Panc1 (cell line): ENCODE measurements at regions not wholly inside any gene's neighbourhood (a gene's known extent, or its start where the extent isn't known, plus 50 kb on each side); places are given as distances from the start of the nearest gene placed in this dataset.

Source experiments
- ATAC-seq: fragments of 200-7000 bp; cut with Tn5 transposase; 2 replicates; pipeline ENCODE4 v1.9.1; 2020; ENCODE audit warnings: mild to moderate bottlenecking, moderate library complexity
- BruUV-seq: library from RNA; stranded (reverse); fragments of 400-500 nt; replicated peaks from 2 replicates; lab custom pipeline; 2021; lab: Mats Ljungman, UMichigan
- CTCF ChIA-PET: fragments of 300-600 bp; sonication (Branson Sonifier 250); formaldehyde crosslinking; loops from one replicate; lab custom pipeline; 2022; ENCODE audit warnings: antibody characterized with exemption; lab: Charles Lee
- POLR2A ChIA-PET: fragments of 300-600 bp; sonication (Branson Sonifier 250); formaldehyde crosslinking; loops from one replicate; lab custom pipeline; 2022; ENCODE audit warnings: antibody characterized with exemption; lab: Charles Lee
- DNase-seq: peaks from one replicate; pipeline ENCODE4 v3.0.0-alpha.2; 2010; ENCODE audit warnings: low read depth, low spot score
- H3K27ac ChIP-seq: 2 replicates; pipeline ENCODE4 v1.5.1; 2011; ENCODE audit warnings: mild to moderate bottlenecking, low read length, inconsistent platforms
- H3K27me3 ChIP-seq: fragments of 200-500 bp; sonication (Bioruptor generic); 2 replicates; pipeline ENCODE4 v1.6.0; 2014; ENCODE audit warnings: low read length, inconsistent platforms; ENCODE audit not compliant: control insufficient read depth, insufficient read depth
- H3K36me3 ChIP-seq: fragments of 200-500 bp; sonication (Bioruptor generic); 2 replicates; pipeline ENCODE4 v1.5.1; 2014; ENCODE audit warnings: inconsistent platforms, mild to moderate bottlenecking, low read length, moderate library complexity; ENCODE audit not compliant: control insufficient read depth, insufficient read depth
- H3K4me1 ChIP-seq: 2 replicates; pipeline ENCODE4 v1.5.1; 2011; ENCODE audit warnings: inconsistent platforms, mild to moderate bottlenecking, low read length, moderate library complexity; ENCODE audit not compliant: control insufficient read depth, insufficient read depth
- H3K4me3 ChIP-seq, 2 experiments: 2 replicates each; pipeline ENCODE4 v1.5.1; 2011 to 2012; ENCODE audit warnings: low read depth in 2 of 2, low read length in 2 of 2, mild to moderate bottlenecking in 2 of 2, inconsistent platforms in 1 of 2, moderate library complexity in 1 of 2
- H3K9me3 ChIP-seq: fragments of 200-500 bp; sonication (Bioruptor generic); 2 replicates; pipeline ENCODE4 v1.5.1; 2014; ENCODE audit warnings: low read depth, mild to moderate bottlenecking, inconsistent platforms, low read length, moderate library complexity; ENCODE audit not compliant: control insufficient read depth, insufficient read depth
- POLR2AphosphoS5 ChIP-seq: IDR thresholded peaks from 2 replicates; pipeline ENCODE4 v1.6.1; 2012; ENCODE audit warnings: mild to moderate bottlenecking, low read depth, low read length, moderate library complexity
- SIN3A ChIP-seq: IDR thresholded peaks from 2 replicates; pipeline ENCODE4 v1.6.1; 2012; ENCODE audit warnings: low read depth, mild to moderate bottlenecking, low read length, moderate library complexity, borderline replicate concordance; ENCODE audit not compliant: insufficient read depth
- TCF7L2 ChIP-seq: IDR thresholded peaks from 2 replicates; pipeline ENCODE4 v1.6.1; 2011; ENCODE audit warnings: mild to moderate bottlenecking, low read depth, low read length, inconsistent platforms
- in situ Hi-C: cut with HindIII; loops from 2 replicates; pipeline ENCODE4 v1.10.0; 2016; ENCODE audit warnings: low sequenced_read_pairs, low pct_unique_long_range_greater_than_20kb
- intact Hi-C: fragments of 100-400 bp; cut with micrococcal nuclease; formaldehyde crosslinking; loops from one replicate; pipeline ENCODE4 v1.10.0; 2022; ENCODE audit not compliant: unreplicated experiment
- TF ChIP-seq, protein P1 (sequence below): fragments of 450-650 bp; IDR thresholded peaks from 2 replicates; pipeline ENCODE4 v1.5.1; 2017; ENCODE audit warnings: mild to moderate bottlenecking
- TF ChIP-seq, protein P2 (sequence below), 2 experiments: IDR thresholded peaks; 2 replicates each; pipeline ENCODE4 v1.6.1; 2011 to 2012; ENCODE audit warnings: low read depth in 2 of 2, control low read depth in 1 of 2, low read length in 1 of 2, mild to moderate bottlenecking in 1 of 2, moderate library complexity in 1 of 2; ENCODE audit not compliant: insufficient read depth in 1 of 2

DNA sequence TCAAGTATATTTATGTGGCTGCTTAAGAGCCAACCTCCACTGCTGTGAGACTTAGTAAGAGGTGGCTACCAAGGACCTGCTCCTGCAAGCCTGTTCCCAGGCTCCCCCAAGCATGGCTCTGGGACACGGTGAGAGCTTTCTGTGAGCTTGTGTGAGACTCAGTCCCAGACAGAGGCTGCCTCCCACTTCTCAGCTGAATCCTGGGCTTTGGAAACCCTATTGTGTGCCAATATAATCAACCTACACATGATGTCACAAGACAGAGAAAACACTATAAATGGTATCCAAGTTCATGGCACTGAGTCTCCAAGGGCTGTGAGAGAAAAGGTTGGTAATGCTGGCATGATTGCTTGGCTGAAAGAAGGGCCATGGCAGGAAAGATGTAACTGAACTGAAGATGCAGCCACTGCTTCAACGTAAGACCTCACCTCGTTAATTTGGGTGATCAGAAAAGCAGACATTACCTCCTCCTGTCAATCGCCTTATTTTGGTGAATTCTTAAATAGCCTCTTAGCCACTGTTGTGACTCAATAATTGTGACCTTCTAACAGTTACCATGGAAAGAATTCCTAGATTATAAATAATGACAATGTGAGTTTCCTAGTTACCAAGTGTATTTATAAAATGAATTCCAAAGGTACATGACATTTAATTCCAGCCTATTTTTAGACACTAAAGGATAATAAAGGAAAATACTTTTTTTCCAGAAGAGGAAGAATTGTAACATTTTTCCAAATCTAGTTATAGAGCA lies 332.0 kb downstream of the IRS2 start:
- ChIA-PET CTCF (no interaction called here), POLR2A (no interaction called here)
- BruUV-seq, result no TSS peak
- DNase-seq (no peak), ATAC-seq (no peak)
- no peaks in the 10 kb centered on the region for H3K36me3 ChIP-seq
- intact Hi-C loops, result no loop called here
- TF ChIP-seq, protein P1, sequence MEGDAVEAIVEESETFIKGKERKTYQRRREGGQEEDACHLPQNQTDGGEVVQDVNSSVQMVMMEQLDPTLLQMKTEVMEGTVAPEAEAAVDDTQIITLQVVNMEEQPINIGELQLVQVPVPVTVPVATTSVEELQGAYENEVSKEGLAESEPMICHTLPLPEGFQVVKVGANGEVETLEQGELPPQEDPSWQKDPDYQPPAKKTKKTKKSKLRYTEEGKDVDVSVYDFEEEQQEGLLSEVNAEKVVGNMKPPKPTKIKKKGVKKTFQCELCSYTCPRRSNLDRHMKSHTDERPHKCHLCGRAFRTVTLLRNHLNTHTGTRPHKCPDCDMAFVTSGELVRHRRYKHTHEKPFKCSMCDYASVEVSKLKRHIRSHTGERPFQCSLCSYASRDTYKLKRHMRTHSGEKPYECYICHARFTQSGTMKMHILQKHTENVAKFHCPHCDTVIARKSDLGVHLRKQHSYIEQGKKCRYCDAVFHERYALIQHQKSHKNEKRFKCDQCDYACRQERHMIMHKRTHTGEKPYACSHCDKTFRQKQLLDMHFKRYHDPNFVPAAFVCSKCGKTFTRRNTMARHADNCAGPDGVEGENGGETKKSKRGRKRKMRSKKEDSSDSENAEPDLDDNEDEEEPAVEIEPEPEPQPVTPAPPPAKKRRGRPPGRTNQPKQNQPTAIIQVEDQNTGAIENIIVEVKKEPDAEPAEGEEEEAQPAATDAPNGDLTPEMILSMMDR, result no peak
- TF ChIP-seq TCF7L2, result no peak
- H3K27ac ChIP-seq, result no peak overlapping the region
- in situ Hi-C loops, result no loop called here
- no peak overlapping the region for H3K4me3 ChIP-seq
- H3K9me3 ChIP-seq, result no peaks in the 10 kb centered on the region
- no peaks in the 10 kb centered on the region for H3K27me3 ChIP-seq
- H3K4me1 ChIP-seq, result no peaks in the 10 kb centered on the region

DNA sequence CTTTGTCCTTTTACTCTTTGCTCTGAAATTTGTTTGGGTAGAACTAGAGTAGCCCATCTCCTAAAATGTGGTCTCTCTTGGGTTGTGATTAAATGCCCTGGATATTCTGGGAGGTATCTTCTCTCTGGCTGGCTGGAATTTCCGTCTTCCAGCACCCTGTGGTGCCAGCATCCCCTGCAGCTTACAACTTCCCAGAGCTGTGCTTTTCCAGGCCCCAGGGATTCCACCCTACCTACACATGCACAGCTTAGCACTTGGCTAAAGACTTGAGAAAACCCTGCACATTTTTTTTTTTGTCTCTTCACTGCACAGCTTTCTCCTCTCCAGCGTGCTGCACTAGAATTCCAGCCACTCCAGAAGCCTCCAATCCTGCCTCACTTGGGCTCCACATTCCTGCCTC lies 334.7 kb downstream of the IRS2 start:
- Histone ChIP-seq H3K27ac (no peak overlapping the region), H3K27me3 (no peaks in the 10 kb centered on the region), H3K9me3 (no peaks in the 10 kb centered on the region), H3K4me1 (no peaks in the 10 kb centered on the region), H3K36me3 (no peaks in the 10 kb centered on the region), H3K4me3 (no peak overlapping the region)
- no TSS peak for BruUV-seq
- ChIA-PET CTCF (no interaction called here), POLR2A (interaction anchor here (0.6 kb wide), 1 partner anchor 208 kb away, joined by 3 read pairs; no protein-coding TSS in a partner anchor)
- DNase-seq, result no peak
- in situ Hi-C loops (no loop called here), intact Hi-C loops (no loop called here)
- no peak for TF ChIP-seq TCF7L2
- ATAC-seq, result no peak

DNA sequence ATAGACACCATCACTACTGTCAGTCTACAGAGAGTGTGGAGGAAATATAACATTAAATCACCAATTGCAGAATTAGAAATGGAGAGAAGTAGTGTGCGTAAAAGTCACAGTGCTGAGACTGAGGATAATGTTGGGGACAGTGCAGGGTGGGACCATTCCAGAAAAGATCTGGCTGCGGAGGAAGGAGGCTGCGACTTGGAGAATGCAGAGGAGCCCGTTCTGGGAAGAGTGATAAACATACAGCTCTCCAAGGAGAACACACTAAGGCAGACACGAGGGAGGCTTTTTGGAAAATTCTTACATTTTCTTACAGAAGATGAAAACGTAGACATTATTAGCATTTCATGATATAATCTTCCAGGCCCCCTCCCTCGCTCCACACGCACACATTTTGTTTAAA lies 337.8 kb downstream of the IRS2 start:
- Histone ChIP-seq H3K27ac (no peak overlapping the region), H3K36me3 (no peaks in the 10 kb centered on the region), H3K4me1 (no peaks in the 10 kb centered on the region), H3K4me3 (no peak overlapping the region), H3K27me3 (no peaks in the 10 kb centered on the region), H3K9me3 (no peaks in the 10 kb centered on the region)
- intact Hi-C loops (no loop called here), in situ Hi-C loops (no loop called here)
- DNase-seq, result no peak
- CTCF ChIA-PET, result no interaction called here
- TF ChIP-seq, protein P1, result no peak
- TF ChIP-seq POLR2AphosphoS5 (no peak), TCF7L2 (no peak), SIN3A (no peak)
- TF ChIP-seq, protein P2, sequence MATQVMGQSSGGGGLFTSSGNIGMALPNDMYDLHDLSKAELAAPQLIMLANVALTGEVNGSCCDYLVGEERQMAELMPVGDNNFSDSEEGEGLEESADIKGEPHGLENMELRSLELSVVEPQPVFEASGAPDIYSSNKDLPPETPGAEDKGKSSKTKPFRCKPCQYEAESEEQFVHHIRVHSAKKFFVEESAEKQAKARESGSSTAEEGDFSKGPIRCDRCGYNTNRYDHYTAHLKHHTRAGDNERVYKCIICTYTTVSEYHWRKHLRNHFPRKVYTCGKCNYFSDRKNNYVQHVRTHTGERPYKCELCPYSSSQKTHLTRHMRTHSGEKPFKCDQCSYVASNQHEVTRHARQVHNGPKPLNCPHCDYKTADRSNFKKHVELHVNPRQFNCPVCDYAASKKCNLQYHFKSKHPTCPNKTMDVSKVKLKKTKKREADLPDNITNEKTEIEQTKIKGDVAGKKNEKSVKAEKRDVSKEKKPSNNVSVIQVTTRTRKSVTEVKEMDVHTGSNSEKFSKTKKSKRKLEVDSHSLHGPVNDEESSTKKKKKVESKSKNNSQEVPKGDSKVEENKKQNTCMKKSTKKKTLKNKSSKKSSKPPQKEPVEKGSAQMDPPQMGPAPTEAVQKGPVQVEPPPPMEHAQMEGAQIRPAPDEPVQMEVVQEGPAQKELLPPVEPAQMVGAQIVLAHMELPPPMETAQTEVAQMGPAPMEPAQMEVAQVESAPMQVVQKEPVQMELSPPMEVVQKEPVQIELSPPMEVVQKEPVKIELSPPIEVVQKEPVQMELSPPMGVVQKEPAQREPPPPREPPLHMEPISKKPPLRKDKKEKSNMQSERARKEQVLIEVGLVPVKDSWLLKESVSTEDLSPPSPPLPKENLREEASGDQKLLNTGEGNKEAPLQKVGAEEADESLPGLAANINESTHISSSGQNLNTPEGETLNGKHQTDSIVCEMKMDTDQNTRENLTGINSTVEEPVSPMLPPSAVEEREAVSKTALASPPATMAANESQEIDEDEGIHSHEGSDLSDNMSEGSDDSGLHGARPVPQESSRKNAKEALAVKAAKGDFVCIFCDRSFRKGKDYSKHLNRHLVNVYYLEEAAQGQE (IDR thresholded peaks at IDR 0.05; ENCODE audit: insufficient read depth in 1 of 2, low read depth in 2 of 2, low read length in 1 of 2), result no peak
- POLR2A ChIA-PET, result no interaction called here
- no peak for ATAC-seq
- BruUV-seq, result no TSS peak
